HepG2 (cell line): ENCODE measurements at regions not wholly inside any gene's neighbourhood (a gene's known extent, or its start where the extent isn't known, plus 50 kb on each side); places are given as distances from the start of the nearest gene placed in this dataset.
A peak's percentile ranks its signal among the peaks of the same experiment; 100 is the strongest.

Source experiments
- ATAC-seq: fragments of 200-7000 bp; cut with Tn5 transposase; 3 replicates; pipeline ENCODE4 v1.9.1; 2020; ENCODE audit warnings: mild to moderate bottlenecking, moderate library complexity
- BruUV-seq: library from RNA; stranded (reverse); fragments of 400-500 nt; replicated peaks from 2 replicates; lab custom pipeline; 2021; lab: Mats Ljungman, UMichigan
- CTCF ChIA-PET: fragments of 300-600 bp; formaldehyde crosslinking; extraction: SDS; loops from one replicate; lab custom pipeline; 2021; ENCODE audit warnings: low total read pairs, inconsistent platforms, low intra/inter-chr PET ratio; lab: Yijun Ruan, JAX
- POLR2A ChIA-PET: fragments of 350-600 bp; sonication (Branson Sonifier 250); formaldehyde crosslinking; loops from one replicate; lab custom pipeline; 2020; ENCODE audit warnings: antibody characterized with exemption, inconsistent platforms; lab: Yijun Ruan, JAX
- DNase-seq: peaks from one replicate; pipeline ENCODE4 v3.0.0-alpha.2; 2015; ENCODE audit warnings: low spot score
- FAIRE-seq: peaks from 3 replicates; lab custom pipeline; 2011; peaks lifted over from hg19 to GRCh38; lab: Jason Lieb, UNC
- H2AFZ ChIP-seq: one replicate; pipeline ENCODE4 v1.6.1; 2011; ENCODE audit warnings: low read length, inconsistent platforms
- H3K27ac ChIP-seq: fragments of 300-600 bp; 3 replicates; pipeline ENCODE4 v1.8.0; 2011; ENCODE audit warnings: mixed run types, mild to moderate bottlenecking, mixed read lengths, low read length, inconsistent platforms; ENCODE audit not compliant: insufficient read depth; ENCODE audit errors: extremely low read length
- H3K27me3 ChIP-seq, 2 experiments: fragments of 200-600 bp in 1 of 2; 2 replicates in 1 of 2; 3 replicates in 1 of 2; pipeline versions ENCODE4 v1.6.0 to v1.8.0; 2011; ENCODE audit warnings: low read length in 2 of 2, mild to moderate bottlenecking in 2 of 2, moderate library complexity in 2 of 2, inconsistent platforms in 1 of 2; ENCODE audit not compliant: insufficient read depth in 2 of 2, control insufficient read depth in 1 of 2
- H3K36me3 ChIP-seq, 2 experiments: fragments of 200-600 bp in 1 of 2; replicated peaks in 1 of 2; 2 replicates in 1 of 2; 3 replicates in 1 of 2; pipeline versions ENCODE4 v1.5.1 to v1.8.0; 2011; ENCODE audit warnings: low read length in 2 of 2, inconsistent platforms in 1 of 2; ENCODE audit not compliant: insufficient read depth in 2 of 2, control insufficient read depth in 1 of 2
- H3K4me1 ChIP-seq: 2 replicates; pipeline ENCODE4 v1.5.1; 2012; ENCODE audit warnings: low read length, inconsistent platforms; ENCODE audit not compliant: insufficient read depth
- H3K4me2 ChIP-seq: 2 replicates; pipeline ENCODE4 v1.6.0; 2011; ENCODE audit warnings: low read depth, low read length, inconsistent platforms
- H3K4me3 ChIP-seq, 3 experiments: fragments of 200-600 bp in 1 of 3; sonication (generic), shearing (Covaris generic) in 1 of 3; replicated peaks in 1 of 3; 2 replicates each; pipeline ENCODE4 v1.5.1; 2011 to 2016; ENCODE audit warnings: low read length in 3 of 3, inconsistent platforms in 2 of 3, low read depth in 2 of 3, mild to moderate bottlenecking in 2 of 3, control low read depth in 1 of 3, mixed read lengths in 1 of 3; ENCODE audit not compliant: insufficient read depth in 1 of 3
- H3K79me2 ChIP-seq: one replicate; pipeline ENCODE4 v1.6.1; 2011; ENCODE audit warnings: low read length, inconsistent platforms; ENCODE audit not compliant: insufficient read depth
- H3K9ac ChIP-seq: 2 replicates; pipeline ENCODE4 v1.6.0; 2011; ENCODE audit warnings: mild to moderate bottlenecking, low read depth, low read length, inconsistent platforms; ENCODE audit not compliant: insufficient read depth
- H3K9me3 ChIP-seq: 2 replicates; pipeline ENCODE4 v1.5.1; 2012; ENCODE audit warnings: mild to moderate bottlenecking, low read length
- H4K20me1 ChIP-seq: 2 replicates; pipeline ENCODE4 v1.6.0; 2011; ENCODE audit warnings: inconsistent platforms, mild to moderate bottlenecking, low read length, moderate library complexity; ENCODE audit not compliant: insufficient read depth
- FIP1L1 ChIP-seq: fragments of 200-400 bp; formaldehyde crosslinking; IDR thresholded peaks from 2 replicates; pipeline ENCODE4 v1.6.1; 2018; ENCODE audit warnings: low read depth, mild to moderate bottlenecking, low read length, moderate library complexity, borderline replicate concordance; ENCODE audit not compliant: insufficient read depth
- FOXJ3 ChIP-seq: sonication (generic); formaldehyde crosslinking; IDR thresholded peaks from 2 replicates; pipeline ENCODE4 v1.4.0; 2020; ENCODE audit warnings: missing genetic modification reagents, mild to moderate bottlenecking, borderline replicate concordance
- GTF3A ChIP-seq: sonication (generic); formaldehyde crosslinking; conservative IDR thresholded peaks from 2 replicates; pipeline ENCODE4 v1.4.0; 2020; ENCODE audit warnings: mild to moderate bottlenecking, missing genetic modification reagents
- HNRNPK ChIP-seq: fragments of 200-400 bp; formaldehyde crosslinking; IDR thresholded peaks from 2 replicates; pipeline ENCODE4 v1.6.1; 2018; ENCODE audit warnings: low read length, low read depth, moderate library complexity, mild to moderate bottlenecking; ENCODE audit not compliant: poor library complexity, severe bottlenecking
- PCBP2 ChIP-seq: fragments of 200-400 bp; formaldehyde crosslinking; optimal IDR thresholded peaks from 2 replicates; pipeline ENCODE3; 2018; ENCODE audit warnings: low read length, low read depth; ENCODE audit not compliant: poor library complexity, severe bottlenecking
- SCMH1 ChIP-seq: sonication (generic); formaldehyde crosslinking; IDR thresholded peaks from 2 replicates; pipeline ENCODE4 v1.9.0; 2021; ENCODE audit warnings: missing genetic modification reagents, mild to moderate bottlenecking, borderline replicate concordance
- ZBTB10 ChIP-seq: sonication (generic); formaldehyde crosslinking; IDR thresholded peaks from 2 replicates; pipeline ENCODE4 v1.4.0; 2020; ENCODE audit warnings: missing genetic modification reagents, borderline replicate concordance
- ZNF224 ChIP-seq: sonication (generic); formaldehyde crosslinking; IDR thresholded peaks from 2 replicates; pipeline ENCODE4 v1.5.0; 2020; ENCODE audit warnings: mild to moderate bottlenecking, missing genetic modification reagents
- ZNF362 ChIP-seq: sonication (generic); formaldehyde crosslinking; IDR thresholded peaks from 2 replicates; pipeline ENCODE4 v1.4.0; 2020; ENCODE audit warnings: missing genetic modification reagents, mild to moderate bottlenecking, borderline replicate concordance
- ZNF644 ChIP-seq: IDR thresholded peaks from 2 replicates; pipeline ENCODE4 v1.6.1; 2016; ENCODE audit warnings: low read depth
- ZNF784 ChIP-seq: sonication (generic); formaldehyde crosslinking; IDR thresholded peaks from 2 replicates; pipeline ENCODE4 v1.5.1; 2020; ENCODE audit warnings: missing genetic modification reagents, mild to moderate bottlenecking, borderline replicate concordance
- WGBS: methylation state at CpG from one replicate; pipeline ENCODE4 v1.1.6; 2017; ENCODE audit warnings: low lambda C conversion rate; 5-methylcytosine and 5-hydroxymethylcytosine counted together
- in situ Hi-C: cut with HindIII; loops from 2 replicates; pipeline ENCODE4 v1.10.0; 2017; ENCODE audit warnings: low pct_unique_long_range_greater_than_20kb; ENCODE audit not compliant: extremely low pct_ligation_motif_present
- intact Hi-C: fragments of 100-400 bp; cut with micrococcal nuclease; formaldehyde crosslinking; loops from one replicate; pipeline ENCODE4 v1.10.0; 2022; ENCODE audit not compliant: unreplicated experiment

- H3K9me3 ChIP-seq, result no peaks in the 10 kb centered on the region
- no peak overlapping the region for H3K4me3 ChIP-seq
- no peaks in the 10 kb centered on the region for H3K36me3 ChIP-seq
- H3K4me1 ChIP-seq, result no peaks in the 10 kb centered on the region
- WGBS, result 45% methylated on average over 3 of the region's 3 CpGs
- ChIA-PET POLR2A (no interaction called here), CTCF (no interaction called here)
- H4K20me1 ChIP-seq, result no peaks in the 10 kb centered on the region
- no peak overlapping the region for H2AFZ ChIP-seq
- intact Hi-C loops (no loop called here), in situ Hi-C loops (no loop called here)
- ATAC-seq (no peak), DNase-seq (no peak), FAIRE-seq (no peak)
- TF ChIP-seq ZNF644, result no peak
- peak; percentile 64 for TF ChIP-seq PCBP2
- TF ChIP-seq HNRNPK, result peak; percentile 95
- TF ChIP-seq GTF3A, result no peak
- H3K79me2 ChIP-seq, result no peaks in the 10 kb centered on the region
- H3K9ac ChIP-seq, result no peak overlapping the region
- H3K27me3 ChIP-seq, result no peaks in the 10 kb centered on the region
- BruUV-seq, result no TSS peak
- H3K27ac ChIP-seq, result no peak overlapping the region
- no peak overlapping the region for H3K4me2 ChIP-seq
Measured at GRCh38 chr15:85992224-85992623, 87.4 kb upstream of the AGBL1 start.

- CTCF ChIA-PET, result no interaction called here
- no TSS peak for BruUV-seq
- no peak for ATAC-seq
- 27% methylated on average over 2 of the region's 2 CpGs for WGBS
- no peak overlapping the region for H3K27ac ChIP-seq
- no peaks in the 10 kb centered on the region for H3K79me2 ChIP-seq
- no peak overlapping the region for H3K9ac ChIP-seq
- in situ Hi-C loops (no loop called here), intact Hi-C loops (no loop called here)
- H4K20me1 ChIP-seq, result no peaks in the 10 kb centered on the region
- no peak overlapping the region for H3K4me3 ChIP-seq
- DNase-seq, result no peak
- no peak overlapping the region for H3K4me2 ChIP-seq
- POLR2A ChIA-PET, result no interaction called here
- H3K9me3 ChIP-seq, result no peaks in the 10 kb centered on the region
- no peaks in the 10 kb centered on the region for H3K36me3 ChIP-seq
- H3K4me1 ChIP-seq, result no peaks in the 10 kb centered on the region
- TF ChIP-seq ZNF224 (no peak), ZNF362 (CRISPR knock-in tag) (no peak), FIP1L1 (no peak), FOXJ3 (CRISPR knock-in tag) (no peak), ZNF784 (CRISPR knock-in tag) (no peak), ZBTB10 (CRISPR knock-in tag) (no peak), SCMH1 (no peak)
- FAIRE-seq, result no peak
- no peaks in the 10 kb centered on the region for H3K27me3 ChIP-seq
- H2AFZ ChIP-seq, result no peak overlapping the region
Measured at GRCh38 chr15:85993116-85993515, 86.6 kb upstream of the AGBL1 start.
